GM19025 (cell line): ENCODE measurements at regions not wholly inside any gene's neighbourhood (a gene's known extent, or its start where the extent isn't known, plus 50 kb on each side); places are given as distances from the start of the nearest gene placed in this dataset.
"Not testable (repeated sequence)": the region's sequence is repeated elsewhere in the genome, so short reads cannot be mapped to it uniquely, and the experiment has no call there.

ENCODE experiments used
- ATAC-seq: cut with Tn5 transposase; IDR thresholded peaks from one replicate; pipeline ENCODE4 v1.9.1; 2021; ENCODE audit warnings: mild to moderate bottlenecking, low read depth, moderate library complexity; ENCODE audit not compliant: unreplicated experiment

- ATAC-seq: no peak
Measured at GRCh38 chr5:10133830-10134229, 115.9 kb downstream of the ATPSCKMT start.

GRCh38 chr5:10130881-10131280 is 118.8 kb downstream of the ATPSCKMT start:
- no peak for ATAC-seq

GRCh38 chr5:10126900-10127299 is 122.8 kb downstream of the ATPSCKMT start:
- ATAC-seq: no peak

GRCh38 chr5:10125116-10125515 is 124.6 kb downstream of the ATPSCKMT start:
- no peak for ATAC-seq

- no peak for ATAC-seq
Measured at GRCh38 chr5:10124287-10124686, 125.4 kb downstream of the ATPSCKMT start.

- no peak for ATAC-seq
Measured at GRCh38 chr5:10123254-10123989, 126.3 kb downstream of the ATPSCKMT start.

GRCh38 chr5:10122076-10122726 is 127.5 kb downstream of the ATPSCKMT start:
- no peak for ATAC-seq

- ATAC-seq: no peak
Measured at GRCh38 chr5:10120934-10121333, 128.8 kb downstream of the ATPSCKMT start.

GRCh38 chr5:10118150-10118549 is 131.5 kb downstream of the ATPSCKMT start:
- ATAC-seq: no peak

GRCh38 chr5:10116594-10116993 is 133.1 kb downstream of the ATPSCKMT start:
- no peak for ATAC-seq

- no peak for ATAC-seq
Measured at GRCh38 chr5:10115669-10116068, 134.0 kb downstream of the ATPSCKMT start.

GRCh38 chr5:10111571-10111970 is 138.1 kb downstream of the ATPSCKMT start:
- no peak for ATAC-seq

GRCh38 chr5:10110228-10110627 is 139.5 kb downstream of the ATPSCKMT start:
- ATAC-seq: no peak

- ATAC-seq: no peak
Measured at GRCh38 chr5:10109299-10109698, 140.4 kb downstream of the ATPSCKMT start.

GRCh38 chr5:10106806-10107205 is 142.9 kb downstream of the ATPSCKMT start:
- no peak for ATAC-seq

- no peak for ATAC-seq
Measured at GRCh38 chr5:10106285-10106684, 143.4 kb downstream of the ATPSCKMT start.

- ATAC-seq: no peak
Measured at GRCh38 chr5:10102706-10103497, 146.8 kb downstream of the ATPSCKMT start.

- ATAC-seq: not testable (repeated sequence)
Measured at GRCh38 chr5:10102235-10102634, 147.5 kb downstream of the ATPSCKMT start.

- ATAC-seq: no peak
Measured at GRCh38 chr5:10099548-10099947, 150.1 kb downstream of the ATPSCKMT start.

GRCh38 chr5:10091701-10092100 is 158.0 kb downstream of the ATPSCKMT start:
- ATAC-seq: no peak

- ATAC-seq: no peak
Measured at GRCh38 chr5:10090074-10090473, 159.6 kb downstream of the ATPSCKMT start.
